Natural killer cell (primary cell): ENCODE measurements at regions not wholly inside any gene's neighbourhood (a gene's known extent, or its start where the extent isn't known, plus 50 kb on each side); places are given as distances from the start of the nearest gene placed in this dataset.

ENCODE experiments used
- ATAC-seq, 3 donors: fragments of 150-1000 bp in 2 of 3; fragments of 200-7000 bp in 1 of 3; cut with Tn5 transposase; 1 replicate in 1 of 3; 2 replicates in 2 of 3; pipeline ENCODE4 v1.10.0; 2021; ENCODE audit warnings: mild to moderate bottlenecking in 2 of 3, moderate library complexity in 2 of 3
- DNase-seq, 2 donors: peaks; one replicate each; pipeline versions ENCODE4 v3.0.0 to v3.0.0-alpha.2; 2013 to 2021; ENCODE audit warnings: mixed read lengths in 1 of 2
- H3K27ac ChIP-seq: one replicate; pipeline ENCODE4 v1.5.1; 2013; ENCODE audit warnings: mild to moderate bottlenecking, low read length
- H3K27me3 ChIP-seq: one replicate; pipeline ENCODE4 v1.6.1; 2013; ENCODE audit warnings: low read length; ENCODE audit not compliant: control insufficient read depth, insufficient read depth
- H3K36me3 ChIP-seq: one replicate; pipeline ENCODE4 v1.6.1; 2013; ENCODE audit warnings: low read length; ENCODE audit not compliant: control insufficient read depth, insufficient read depth
- H3K4me1 ChIP-seq: one replicate; pipeline ENCODE4 v1.6.1; 2013; ENCODE audit warnings: low read length; ENCODE audit not compliant: control insufficient read depth, insufficient read depth
- H3K4me3 ChIP-seq: one replicate; pipeline ENCODE4 v1.5.1; 2013; ENCODE audit warnings: low read length
- H3K9me3 ChIP-seq: one replicate; pipeline ENCODE4 v1.6.1; 2013; ENCODE audit warnings: low read length; ENCODE audit not compliant: control insufficient read depth, insufficient read depth
- H3K27ac Mint-ChIP-seq, 2 donors: one replicate each; pipeline ENCODE4 v1.8.0; 2022; ENCODE audit warnings: mild to moderate bottlenecking in 2 of 2, mixed read lengths in 2 of 2, moderate library complexity in 1 of 2
- H3K27me3 Mint-ChIP-seq, 2 donors: one replicate each; pipeline ENCODE4 v1.8.0; 2022; ENCODE audit warnings: low read depth in 2 of 2, mixed read lengths in 2 of 2
- H3K36me3 Mint-ChIP-seq: one replicate; pipeline ENCODE4 v1.8.0; 2022; ENCODE audit warnings: mixed read lengths
- H3K4me1 Mint-ChIP-seq, 2 donors: one replicate each; pipeline ENCODE4 v1.8.0; 2022; ENCODE audit warnings: mixed read lengths in 2 of 2
- H3K4me3 Mint-ChIP-seq: one replicate; pipeline ENCODE4 v1.8.0; 2022; ENCODE audit warnings: mild to moderate bottlenecking, moderate library complexity, mixed read lengths
- H3K9me3 Mint-ChIP-seq, 2 donors: one replicate each; pipeline ENCODE4 v1.8.0; 2022; ENCODE audit warnings: mixed read lengths in 2 of 2
- WGBS: methylation state at CpG from one replicate; pipeline ENCODE4 v1.1.7; 2013; ENCODE audit warnings: missing lambda C conversion rate; ENCODE audit not compliant: insufficient coverage; 5-methylcytosine and 5-hydroxymethylcytosine counted together
- intact Hi-C: fragments of 100-400 bp; cut with micrococcal nuclease; formaldehyde crosslinking; loops from one replicate; pipeline ENCODE4 v1.14.2; 2022
- TF ChIP-seq, protein P1 (sequence below): fragments of 200-600 bp; IDR thresholded peaks from one replicate; pipeline ENCODE4 v1.8.0; 2022; ENCODE audit warnings: antibody characterized with exemption

DNA sequence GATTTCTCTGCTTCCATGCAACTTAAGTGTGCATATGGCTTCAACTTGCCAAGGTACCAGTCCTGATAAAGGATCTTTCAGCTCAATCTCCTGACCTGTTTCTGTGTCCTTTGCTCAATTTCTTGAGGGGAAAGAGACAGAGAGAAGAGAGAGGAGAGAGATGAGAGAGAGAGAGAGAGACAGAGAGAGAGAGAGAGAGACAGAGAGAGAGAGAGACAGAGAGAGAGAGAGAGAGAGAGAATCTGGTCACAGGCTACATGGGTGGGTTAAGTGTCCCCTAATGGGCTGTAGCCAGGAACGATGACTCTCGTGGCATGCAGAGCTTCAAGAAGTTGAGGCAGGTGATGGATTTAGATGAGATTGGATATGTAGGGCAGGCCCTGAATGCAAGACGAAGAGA, 335.2 kb upstream of the PRKCQ start:
- Histone ChIP-seq H3K27ac (no peak overlapping the region), H3K4me1 (peaks cover 6% of the 10 kb centered on the region), H3K9me3 (no peaks in the 10 kb centered on the region), H3K36me3 (no peaks in the 10 kb centered on the region), H3K27me3 (no peaks in the 10 kb centered on the region), H3K4me3 (no peak overlapping the region)
- TF ChIP-seq, protein P1, sequence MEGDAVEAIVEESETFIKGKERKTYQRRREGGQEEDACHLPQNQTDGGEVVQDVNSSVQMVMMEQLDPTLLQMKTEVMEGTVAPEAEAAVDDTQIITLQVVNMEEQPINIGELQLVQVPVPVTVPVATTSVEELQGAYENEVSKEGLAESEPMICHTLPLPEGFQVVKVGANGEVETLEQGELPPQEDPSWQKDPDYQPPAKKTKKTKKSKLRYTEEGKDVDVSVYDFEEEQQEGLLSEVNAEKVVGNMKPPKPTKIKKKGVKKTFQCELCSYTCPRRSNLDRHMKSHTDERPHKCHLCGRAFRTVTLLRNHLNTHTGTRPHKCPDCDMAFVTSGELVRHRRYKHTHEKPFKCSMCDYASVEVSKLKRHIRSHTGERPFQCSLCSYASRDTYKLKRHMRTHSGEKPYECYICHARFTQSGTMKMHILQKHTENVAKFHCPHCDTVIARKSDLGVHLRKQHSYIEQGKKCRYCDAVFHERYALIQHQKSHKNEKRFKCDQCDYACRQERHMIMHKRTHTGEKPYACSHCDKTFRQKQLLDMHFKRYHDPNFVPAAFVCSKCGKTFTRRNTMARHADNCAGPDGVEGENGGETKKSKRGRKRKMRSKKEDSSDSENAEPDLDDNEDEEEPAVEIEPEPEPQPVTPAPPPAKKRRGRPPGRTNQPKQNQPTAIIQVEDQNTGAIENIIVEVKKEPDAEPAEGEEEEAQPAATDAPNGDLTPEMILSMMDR, result no peak
- H3K27ac Mint-ChIP-seq, result no peak overlapping the region
- ATAC-seq (no peak), DNase-seq (no peak)
- H3K9me3 Mint-ChIP-seq, result no peaks in the 10 kb centered on the region
- 91% methylated on average over 3 of the region's 3 CpGs for WGBS
- H3K27me3 Mint-ChIP-seq, result no peaks in the 10 kb centered on the region
- intact Hi-C loops, result no loop called here
- H3K4me3 Mint-ChIP-seq, result no peak overlapping the region
- H3K36me3 Mint-ChIP-seq, result no peaks in the 10 kb centered on the region
- H3K4me1 Mint-ChIP-seq, result peaks cover 14 to 17% of the 10 kb centered on the region in 2 donors

DNA sequence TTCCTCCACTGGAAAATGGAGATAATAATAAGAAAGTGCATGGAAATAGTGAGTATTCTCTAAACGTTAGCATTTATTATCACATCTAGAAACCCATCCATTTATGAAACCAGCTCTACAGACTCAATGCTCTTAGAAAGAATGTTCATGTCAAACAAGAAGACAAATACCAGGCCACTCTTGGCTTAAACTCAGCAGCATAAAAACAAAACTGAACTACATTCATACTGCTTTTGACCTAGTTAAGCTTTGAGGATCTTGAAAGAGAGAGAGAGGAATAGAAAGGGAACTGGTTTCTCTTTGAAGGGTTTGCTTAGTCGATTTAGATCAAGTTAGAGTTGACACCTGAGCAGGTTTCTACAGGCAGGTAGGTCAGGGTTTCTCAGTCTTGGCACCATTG, 332.9 kb upstream of the PRKCQ start:
- TF ChIP-seq, protein P1, result no peak
- Histone ChIP-seq H3K4me3 (no peak overlapping the region), H3K4me1 (no peaks in the 10 kb centered on the region), H3K27me3 (no peaks in the 10 kb centered on the region), H3K36me3 (no peaks in the 10 kb centered on the region), H3K9me3 (no peaks in the 10 kb centered on the region), H3K27ac (no peak overlapping the region)
- Mint-ChIP-seq H3K27ac (no peak overlapping the region), H3K36me3 (peaks cover 6% of the 10 kb centered on the region), H3K4me1 (peaks cover under 1 to 4% of the 10 kb centered on the region in 2 donors), H3K4me3 (no peak overlapping the region), H3K9me3 (peaks cover 4% of the 10 kb centered on the region in 2 donors), H3K27me3 (no peaks in the 10 kb centered on the region)
- 5% methylated on average over 1 of the region's 2 CpGs for WGBS
- DNase-seq (no peak), ATAC-seq (no peak)
- intact Hi-C loops, result no loop called here

DNA sequence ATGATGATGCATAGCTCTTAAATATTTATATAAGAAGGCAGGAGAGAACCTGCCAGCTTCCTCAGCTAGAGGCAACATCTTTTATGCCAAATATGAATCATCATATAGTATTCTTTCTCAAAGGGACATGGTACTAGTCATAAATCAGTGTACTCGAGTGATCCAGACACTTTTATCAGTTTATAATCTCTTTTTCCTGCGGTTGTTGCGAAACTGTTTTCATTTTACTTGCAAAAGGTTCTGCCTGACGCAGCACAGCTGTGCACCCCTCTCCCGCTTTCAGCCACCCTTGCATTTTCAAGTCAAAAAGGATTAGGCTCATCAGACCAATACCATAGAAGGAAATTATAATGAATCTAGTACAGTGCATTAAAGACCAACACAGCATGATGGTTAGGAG, 332.3 kb upstream of the PRKCQ start:
- Mint-ChIP-seq H3K27ac (no peak overlapping the region), H3K4me3 (no peak overlapping the region), H3K27me3 (no peaks in the 10 kb centered on the region), H3K36me3 (peaks cover 6% of the 10 kb centered on the region), H3K9me3 (peaks cover 4% of the 10 kb centered on the region in 2 donors), H3K4me1 (peaks cover 0 to 4% of the 10 kb centered on the region in 2 donors)
- Histone ChIP-seq H3K27ac (no peak overlapping the region), H3K36me3 (no peaks in the 10 kb centered on the region), H3K9me3 (no peaks in the 10 kb centered on the region), H3K4me3 (no peak overlapping the region), H3K4me1 (no peaks in the 10 kb centered on the region), H3K27me3 (no peaks in the 10 kb centered on the region)
- ATAC-seq, result no peak
- TF ChIP-seq, protein P1, result no peak
- intact Hi-C loops, result no loop called here
- no peak for DNase-seq
- WGBS, result 47% methylated on average over 5 of the region's 5 CpGs

DNA sequence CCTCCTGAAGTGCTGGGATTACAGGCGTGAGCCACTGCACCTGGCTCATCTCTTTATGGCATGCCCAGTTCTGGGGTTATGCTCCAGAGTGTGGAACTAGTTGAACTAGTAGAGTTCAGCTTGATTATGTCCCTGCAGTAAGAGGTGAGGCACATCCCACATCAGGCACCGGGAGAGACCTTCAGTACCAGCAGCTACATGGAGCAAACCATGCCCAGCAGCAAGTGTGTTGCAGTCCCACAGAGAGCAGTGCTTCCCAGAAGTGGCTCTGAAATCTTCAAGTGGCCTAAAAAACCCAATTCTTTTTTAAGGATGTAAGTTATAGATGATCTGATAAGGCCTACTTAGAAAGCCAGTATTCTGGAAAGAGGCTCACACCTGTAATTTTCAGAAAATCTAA, 331.9 kb upstream of the PRKCQ start:
- no peak for DNase-seq
- peaks cover 4% of the 10 kb centered on the region in 2 donors for H3K9me3 Mint-ChIP-seq
- no peak overlapping the region for H3K4me3 Mint-ChIP-seq
- WGBS, result 98% methylated on average over 2 of the region's 2 CpGs
- no peaks in the 10 kb centered on the region for H3K36me3 ChIP-seq
- peaks cover 0 to 4% of the 10 kb centered on the region in 2 donors for H3K4me1 Mint-ChIP-seq
- peaks cover 6% of the 10 kb centered on the region for H3K36me3 Mint-ChIP-seq
- no peaks in the 10 kb centered on the region for H3K27me3 Mint-ChIP-seq
- intact Hi-C loops, result no loop called here
- no peaks in the 10 kb centered on the region for H3K9me3 ChIP-seq
- H3K4me3 ChIP-seq, result no peak overlapping the region
- no peak for ATAC-seq
- TF ChIP-seq, protein P1, result no peak
- H3K4me1 ChIP-seq, result no peaks in the 10 kb centered on the region
- H3K27ac Mint-ChIP-seq, result no peak overlapping the region
- H3K27ac ChIP-seq, result no peak overlapping the region
- no peaks in the 10 kb centered on the region for H3K27me3 ChIP-seq
